HCT116 (cell line): ENCODE measurements at regions not wholly inside any gene's neighbourhood (a gene's known extent, or its start where the extent isn't known, plus 50 kb on each side); places are given as distances from the start of the nearest gene placed in this dataset.

Experiments used
- ATAC-seq: fragments of 200-7000 bp; cut with Tn5 transposase; 2 replicates; pipeline ENCODE4 v1.9.1; 2020; ENCODE audit warnings: mild to moderate bottlenecking, moderate library complexity
- BruUV-seq: library from RNA; stranded (reverse); fragments of 400-500 nt; replicated peaks from 2 replicates; lab custom pipeline; 2021; lab: Mats Ljungman, UMichigan
- CTCF ChIA-PET: fragments of 300-600 bp; sonication (Branson Sonifier 250); formaldehyde crosslinking; loops from one replicate; lab custom pipeline; 2021; ENCODE audit warnings: antibody characterized with exemption; lab: Charles Lee
- POLR2A ChIA-PET: fragments of 300-600, 350-600 bp; sonication (Branson Sonifier 250); formaldehyde crosslinking; loops from one replicate; lab custom pipeline; 2021; ENCODE audit warnings: antibody characterized with exemption; lab: Charles Lee
- RAD21 ChIA-PET, 2 experiments: fragments of 300-600 bp; sonication (Branson Sonifier 250); formaldehyde crosslinking; loops; one replicate each; lab custom pipeline; 2023; ENCODE audit warnings: low total read pairs in 2 of 2; ENCODE audit not compliant: uncharacterized antibody in 2 of 2, unreplicated experiment in 2 of 2, low non-redundant PET in 1 of 2; lab: Charles Lee
- DNase-seq: peaks from one replicate; pipeline ENCODE4 v3.0.0-alpha.2; 2010; ENCODE audit warnings: low read depth, low spot score
- H2AFZ ChIP-seq: fragments of 200-600 bp; shearing (Covaris generic), sonication (generic); 2 replicates; pipeline ENCODE4 v1.6.1; 2017; ENCODE audit warnings: low read depth, mixed run types, mixed read lengths, antibody characterized with exemption, low read length; ENCODE audit not compliant: poor library complexity, severe bottlenecking
- H3K27ac ChIP-seq: 2 replicates; pipeline ENCODE4 v1.5.1; 2012; ENCODE audit warnings: low read depth, low read length
- H3K27me3 ChIP-seq: fragments of 200-600 bp; sonication (generic); 2 replicates; pipeline ENCODE4 v1.6.1; 2016; ENCODE audit warnings: mixed run types, low read length, mixed read lengths; ENCODE audit not compliant: insufficient read depth
- H3K36me3 ChIP-seq, 2 experiments: fragments of 200-500 bp in 1 of 2; fragments of 200-600 bp in 1 of 2; sonication (Bioruptor generic) in 1 of 2; sonication (generic) in 1 of 2; 2 replicates each; pipeline versions ENCODE4 v1.5.1 to v1.6.1; 2014 to 2016; ENCODE audit warnings: low read length in 2 of 2, inconsistent platforms in 1 of 2, mixed read lengths in 1 of 2, mixed run types in 1 of 2; ENCODE audit not compliant: insufficient read depth in 2 of 2, control insufficient read depth in 1 of 2
- H3K4me1 ChIP-seq, 2 experiments: fragments of 200-600 bp in 1 of 2; sonication (generic) in 1 of 2; 2 replicates each; pipeline versions ENCODE4 v1.5.1 to v1.6.1; 2012 to 2017; ENCODE audit warnings: low read length in 2 of 2, inconsistent platforms in 1 of 2, mild to moderate bottlenecking in 1 of 2, mixed read lengths in 1 of 2, mixed run types in 1 of 2, moderate library complexity in 1 of 2; ENCODE audit not compliant: insufficient read depth in 2 of 2, control insufficient read depth in 1 of 2
- H3K4me2 ChIP-seq: fragments of 200-600 bp; sonication (generic); 2 replicates; pipeline ENCODE4 v1.6.1; 2017; ENCODE audit warnings: mixed run types, low read length, mixed read lengths
- H3K4me3 ChIP-seq, 2 experiments: fragments of 200-600 bp in 1 of 2; sonication (generic) in 1 of 2; replicated peaks in 1 of 2; 2 replicates each; pipeline ENCODE4 v1.5.1; 2011 to 2016; ENCODE audit warnings: low read length in 2 of 2, control low read depth in 1 of 2, low read depth in 1 of 2, mild to moderate bottlenecking in 1 of 2, mixed read lengths in 1 of 2, mixed run types in 1 of 2
- H3K79me2 ChIP-seq: fragments of 200-600 bp; sonication (generic); 2 replicates; pipeline ENCODE4 v1.6.1; 2017; ENCODE audit warnings: mild to moderate bottlenecking, mixed run types, low read length, moderate library complexity, mixed read lengths; ENCODE audit not compliant: insufficient read depth
- H3K9ac ChIP-seq: fragments of 200-600 bp; sonication (generic); 2 replicates; pipeline ENCODE4 v1.6.1; 2016; ENCODE audit warnings: low read length, mixed read lengths
- H3K9me2 ChIP-seq: fragments of 200-600 bp; sonication (generic), shearing (Covaris generic); 2 replicates; pipeline ENCODE4 v1.6.1; 2017; ENCODE audit warnings: mixed run types, mild to moderate bottlenecking, moderate library complexity; ENCODE audit not compliant: insufficient read depth
- H3K9me3 ChIP-seq, 2 experiments: fragments of 200-500 bp in 1 of 2; fragments of 200-600 bp in 1 of 2; sonication (Bioruptor generic) in 1 of 2; sonication (generic) in 1 of 2; 2 replicates each; pipeline ENCODE4 v1.6.1; 2014 to 2017; ENCODE audit warnings: low read length in 2 of 2, mixed read lengths in 2 of 2, inconsistent platforms in 1 of 2, low read depth in 1 of 2, mild to moderate bottlenecking in 1 of 2, mixed run types in 1 of 2, moderate library complexity in 1 of 2; ENCODE audit not compliant: control insufficient read depth in 1 of 2, insufficient read depth in 1 of 2
- H4K20me1 ChIP-seq: fragments of 200-600 bp; sonication (generic), shearing (Covaris generic); 2 replicates; pipeline ENCODE4 v1.6.1; 2017; ENCODE audit warnings: mixed run types, mild to moderate bottlenecking, moderate library complexity; ENCODE audit not compliant: insufficient read depth
- CBX3 ChIP-seq: IDR thresholded peaks from 2 replicates; pipeline ENCODE4 v1.6.1; 2012; ENCODE audit warnings: low read depth
- CEBPB ChIP-seq: IDR thresholded peaks from 2 replicates; pipeline ENCODE4 v1.6.1; 2012; ENCODE audit warnings: low read depth
- CTCF ChIP-seq, 3 experiments: fragments of 200-600 bp in 1 of 3; sonication (generic) in 1 of 3; IDR thresholded peaks in 2 of 3; conservative IDR thresholded peaks in 1 of 3; 2 replicates each; pipeline ENCODE4 v1.5.1; 2012 to 2017; ENCODE audit warnings: low read depth in 2 of 3, low read length in 2 of 3, antibody characterized with exemption in 1 of 3, borderline replicate concordance in 1 of 3, control low read depth in 1 of 3, mild to moderate bottlenecking in 1 of 3, mixed read lengths in 1 of 3, mixed run types in 1 of 3, moderate library complexity in 1 of 3; ENCODE audit not compliant: insufficient read depth in 1 of 3
- EGR1 ChIP-seq: IDR thresholded peaks from 2 replicates; pipeline ENCODE4 v1.6.1; 2012; ENCODE audit warnings: low read depth
- EZH2phosphoT487 ChIP-seq: fragments of 200-600 bp; IDR thresholded peaks from 2 replicates; pipeline ENCODE4 v1.6.1; 2018; ENCODE audit warnings: antibody characterized with exemption, borderline replicate concordance
- FOSL1 ChIP-seq: IDR thresholded peaks from 2 replicates; pipeline ENCODE4 v1.6.1; 2012; ENCODE audit warnings: low read depth
- JUND ChIP-seq: IDR thresholded peaks from 2 replicates; pipeline ENCODE4 v1.6.1; 2012
- MAX ChIP-seq: IDR thresholded peaks from 2 replicates; pipeline ENCODE4 v1.6.1; 2012
- POLR2A ChIP-seq: IDR thresholded peaks from 2 replicates; pipeline ENCODE4 v1.7.0; 2011; ENCODE audit warnings: borderline replicate concordance; ENCODE audit not compliant: insufficient read depth, insufficient read length; ENCODE audit errors: extremely low read depth
- RAD21 ChIP-seq: IDR thresholded peaks from 2 replicates; pipeline ENCODE4 v1.6.1; 2012; ENCODE audit warnings: low read depth, mild to moderate bottlenecking
- REST ChIP-seq: IDR thresholded peaks from 2 replicates; pipeline ENCODE4 v1.6.1; 2012; ENCODE audit warnings: low read depth
- SP1 ChIP-seq: IDR thresholded peaks from 2 replicates; pipeline ENCODE4 v1.6.1; 2012; ENCODE audit warnings: low read depth
- ZBTB33 ChIP-seq: IDR thresholded peaks from 2 replicates; pipeline ENCODE4 v1.6.1; 2011; ENCODE audit warnings: mild to moderate bottlenecking, low read length, moderate library complexity; ENCODE audit not compliant: insufficient replicate concordance; ENCODE audit errors: extremely low read depth
- ZFX ChIP-seq: fragments of 450-650 bp; IDR thresholded peaks from 2 replicates; pipeline ENCODE4 v1.6.1; 2017
- intact Hi-C: fragments of 100-400 bp; cut with micrococcal nuclease; formaldehyde crosslinking; loops from 2 replicates; pipeline ENCODE4 v1.10.0; 2022

GRCh38 chr3:187565701-187566100, 104.5 kb downstream of the SST start (continued):
- TF ChIP-seq REST, result no peak
- no peak for TF ChIP-seq EZH2phosphoT487
- TF ChIP-seq CEBPB, result no peak
- no peak for TF ChIP-seq FOSL1
- no peak for TF ChIP-seq RAD21
- no peak for TF ChIP-seq ZFX

GRCh38 chr3:187558990-187559389, 111.2 kb downstream of the SST start:
- BruUV-seq, result no TSS peak
- intact Hi-C loops, result no loop called here
- Histone ChIP-seq H3K79me2 (no peaks in the 10 kb centered on the region), H3K27me3 (peaks cover 38% of the 10 kb centered on the region), H3K36me3 (no peaks in the 10 kb centered on the region), H4K20me1 (no peaks in the 10 kb centered on the region), H3K9me2 (no peaks in the 10 kb centered on the region), H3K4me2 (no peak overlapping the region), H3K4me3 (no peak overlapping the region), H2AFZ (no peak overlapping the region), H3K9ac (no peak overlapping the region), H3K9me3 (no peaks in the 10 kb centered on the region), H3K27ac (no peak overlapping the region), H3K4me1 (no peaks in the 10 kb centered on the region)
- no peak for ATAC-seq
- RAD21 ChIA-PET, result no interaction called here
- no peak for DNase-seq
- POLR2A ChIA-PET, result no interaction called here
- CTCF ChIA-PET, result no interaction called here
- TF ChIP-seq SP1, result no peak
- no peak for TF ChIP-seq CEBPB
- TF ChIP-seq FOSL1, result no peak
- no peak for TF ChIP-seq CTCF (IDR thresholded peaks at IDR 0.05 in 2 of 3, conservative IDR thresholded peaks at IDR 0.05 in 1 of 3; ENCODE audit: borderline replicate concordance in 1 of 3, insufficient read depth in 1 of 3, low read depth in 2 of 3, low read length in 2 of 3)
- TF ChIP-seq CBX3, result no peak
- TF ChIP-seq MAX, result no peak
- TF ChIP-seq REST, result no peak
- TF ChIP-seq EGR1, result no peak
- TF ChIP-seq JUND, result no peak
- no peak for TF ChIP-seq ZBTB33
- TF ChIP-seq POLR2A, result no peak
